Endothelial cell of umbilical vein (primary cell): ENCODE measurements at regions not wholly inside any gene's neighbourhood (a gene's known extent, or its start where the extent isn't known, plus 50 kb on each side); places are given as distances from the start of the nearest gene placed in this dataset.

ENCODE experiments used
- CTCF ChIP-seq, 2 donors: IDR thresholded peaks; 1 replicate in 1 of 2; 2 replicates in 1 of 2; pipeline ENCODE4 v1.5.1; 2011; ENCODE audit warnings: low read length in 2 of 2, mild to moderate bottlenecking in 2 of 2, moderate library complexity in 2 of 2, control low read depth in 1 of 2, inconsistent platforms in 1 of 2, low read depth in 1 of 2; ENCODE audit not compliant: insufficient read depth in 1 of 2; ENCODE audit errors: extremely low read depth in 1 of 2
- EZH2 ChIP-seq: IDR thresholded peaks from 2 replicates; pipeline ENCODE4 v1.6.1; 2012; ENCODE audit warnings: borderline replicate concordance, low read depth, mild to moderate bottlenecking, moderate library complexity, low read length, inconsistent platforms; ENCODE audit not compliant: severe bottlenecking
- JUN ChIP-seq: IDR thresholded peaks from 2 replicates; pipeline ENCODE4 v1.6.1; 2011; ENCODE audit warnings: borderline replicate concordance, low read depth; ENCODE audit not compliant: insufficient read length, insufficient read depth
- MAX ChIP-seq: IDR thresholded peaks from 2 replicates; pipeline ENCODE4 v1.6.1; 2011; ENCODE audit not compliant: insufficient read depth, insufficient read length
- MYC ChIP-seq: IDR thresholded peaks from one replicate; pipeline ENCODE4 v1.6.1; 2011; ENCODE audit warnings: mild to moderate bottlenecking, low read depth, low read length
- POLR2A ChIP-seq: IDR thresholded peaks from 2 replicates; pipeline ENCODE4 v1.6.1; 2012; ENCODE audit warnings: low read depth, mild to moderate bottlenecking, control low read depth, low read length
- POLR2AphosphoS5 ChIP-seq: IDR thresholded peaks from 2 replicates; pipeline ENCODE4 v1.6.1; 2012; ENCODE audit warnings: low read depth, mild to moderate bottlenecking, control low read depth, low read length, moderate library complexity; ENCODE audit not compliant: insufficient read depth

GRCh38 chr20:56843386-56843785 lies 214.3 kb downstream of the TFAP2C start:
- TF ChIP-seq CTCF (IDR thresholded peaks at IDR 0.05; ENCODE audit: extremely low read depth in 1 of 2, insufficient read depth in 1 of 2, low read depth in 1 of 2, low read length in 2 of 2) (no peak), MAX (no peak), POLR2A (no peak), EZH2 (no peak), POLR2AphosphoS5 (no peak), MYC (no peak), JUN (no peak)
